Kidney epithelial cell (primary cell): ENCODE measurements at regions not wholly inside any gene's neighbourhood (a gene's known extent, or its start where the extent isn't known, plus 50 kb on each side); places are given as distances from the start of the nearest gene placed in this dataset.

Experiments used
- DNase-seq: peaks from one replicate; pipeline ENCODE4 v3.0.0-alpha.2; 2010; ENCODE audit warnings: low read depth
- H3K27me3 ChIP-seq: 2 replicates; pipeline ENCODE4 v1.6.0; 2011; ENCODE audit warnings: low read length; ENCODE audit not compliant: control insufficient read depth, insufficient read depth
- H3K36me3 ChIP-seq: 2 replicates; pipeline ENCODE4 v1.5.1; 2011; ENCODE audit warnings: low read length; ENCODE audit not compliant: control insufficient read depth, insufficient read depth
- H3K4me3 ChIP-seq: 2 replicates; pipeline ENCODE4 v1.5.1; 2011; ENCODE audit warnings: low read depth, mild to moderate bottlenecking, control low read depth, low read length
- TF ChIP-seq, protein P1 (sequence below): IDR thresholded peaks from 2 replicates; pipeline ENCODE4 v1.5.1; 2011; ENCODE audit warnings: mild to moderate bottlenecking, moderate library complexity, low read length, control low read depth, inconsistent platforms; ENCODE audit not compliant: insufficient read depth, poor library complexity, severe bottlenecking

GRCh38 chr10:21174715-21175495, 277.8 kb upstream of the NEBL start:
- no peak for DNase-seq
- Histone ChIP-seq H3K27me3 (peaks cover 2% of the 10 kb centered on the region), H3K36me3 (no peaks in the 10 kb centered on the region), H3K4me3 (peak overlapping the region; percentile 68)
- TF ChIP-seq, protein P1, sequence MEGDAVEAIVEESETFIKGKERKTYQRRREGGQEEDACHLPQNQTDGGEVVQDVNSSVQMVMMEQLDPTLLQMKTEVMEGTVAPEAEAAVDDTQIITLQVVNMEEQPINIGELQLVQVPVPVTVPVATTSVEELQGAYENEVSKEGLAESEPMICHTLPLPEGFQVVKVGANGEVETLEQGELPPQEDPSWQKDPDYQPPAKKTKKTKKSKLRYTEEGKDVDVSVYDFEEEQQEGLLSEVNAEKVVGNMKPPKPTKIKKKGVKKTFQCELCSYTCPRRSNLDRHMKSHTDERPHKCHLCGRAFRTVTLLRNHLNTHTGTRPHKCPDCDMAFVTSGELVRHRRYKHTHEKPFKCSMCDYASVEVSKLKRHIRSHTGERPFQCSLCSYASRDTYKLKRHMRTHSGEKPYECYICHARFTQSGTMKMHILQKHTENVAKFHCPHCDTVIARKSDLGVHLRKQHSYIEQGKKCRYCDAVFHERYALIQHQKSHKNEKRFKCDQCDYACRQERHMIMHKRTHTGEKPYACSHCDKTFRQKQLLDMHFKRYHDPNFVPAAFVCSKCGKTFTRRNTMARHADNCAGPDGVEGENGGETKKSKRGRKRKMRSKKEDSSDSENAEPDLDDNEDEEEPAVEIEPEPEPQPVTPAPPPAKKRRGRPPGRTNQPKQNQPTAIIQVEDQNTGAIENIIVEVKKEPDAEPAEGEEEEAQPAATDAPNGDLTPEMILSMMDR = no peak

DNA sequence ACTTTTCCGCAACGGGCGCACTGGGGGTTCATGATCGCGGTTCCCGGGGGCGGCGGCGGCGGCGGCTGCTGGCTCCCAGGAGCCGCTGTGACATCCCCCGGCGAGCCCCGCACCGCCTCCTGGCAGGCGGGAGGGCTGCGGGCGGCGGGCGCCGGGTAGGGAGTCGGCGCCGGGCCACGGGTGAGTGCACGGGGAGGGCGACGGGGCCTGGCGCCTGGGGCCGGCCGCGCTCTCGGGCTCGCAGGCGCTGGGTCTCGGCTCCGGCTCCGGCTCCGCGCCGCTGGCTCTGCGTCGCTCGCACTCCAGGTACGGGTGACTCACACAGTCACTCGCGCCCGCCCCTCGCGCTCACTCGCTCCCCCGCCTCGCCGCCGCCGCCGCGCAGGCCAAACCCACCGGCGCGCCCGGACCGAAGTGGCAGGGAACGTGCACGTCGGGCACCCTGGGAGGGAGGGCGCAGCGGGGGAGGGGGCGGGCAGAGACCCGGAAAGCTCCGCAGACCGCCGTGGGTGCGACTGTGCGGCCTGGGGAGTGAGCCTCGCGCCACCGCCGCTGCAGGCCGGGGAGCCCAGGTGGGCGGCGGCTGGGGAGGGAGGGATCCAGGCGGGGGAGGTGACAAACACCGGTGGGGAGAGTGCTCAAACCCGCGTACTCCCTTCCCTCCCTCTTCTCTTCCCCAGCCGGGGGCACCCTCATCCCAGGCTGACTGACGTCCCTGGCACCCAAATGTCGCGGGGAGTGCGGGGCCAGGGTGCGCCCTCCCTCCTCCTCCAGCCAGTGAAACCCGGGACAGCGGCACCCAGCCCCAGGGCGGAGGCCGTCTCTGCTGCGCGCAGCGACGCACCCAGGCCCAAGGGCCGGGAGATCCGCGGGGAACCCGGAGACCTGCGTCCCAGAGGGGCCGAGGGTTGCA, 276.9 kb upstream of the NEBL start:
- DNase-seq = peak; percentile 5
- TF ChIP-seq, protein P1 = no peak

DNA sequence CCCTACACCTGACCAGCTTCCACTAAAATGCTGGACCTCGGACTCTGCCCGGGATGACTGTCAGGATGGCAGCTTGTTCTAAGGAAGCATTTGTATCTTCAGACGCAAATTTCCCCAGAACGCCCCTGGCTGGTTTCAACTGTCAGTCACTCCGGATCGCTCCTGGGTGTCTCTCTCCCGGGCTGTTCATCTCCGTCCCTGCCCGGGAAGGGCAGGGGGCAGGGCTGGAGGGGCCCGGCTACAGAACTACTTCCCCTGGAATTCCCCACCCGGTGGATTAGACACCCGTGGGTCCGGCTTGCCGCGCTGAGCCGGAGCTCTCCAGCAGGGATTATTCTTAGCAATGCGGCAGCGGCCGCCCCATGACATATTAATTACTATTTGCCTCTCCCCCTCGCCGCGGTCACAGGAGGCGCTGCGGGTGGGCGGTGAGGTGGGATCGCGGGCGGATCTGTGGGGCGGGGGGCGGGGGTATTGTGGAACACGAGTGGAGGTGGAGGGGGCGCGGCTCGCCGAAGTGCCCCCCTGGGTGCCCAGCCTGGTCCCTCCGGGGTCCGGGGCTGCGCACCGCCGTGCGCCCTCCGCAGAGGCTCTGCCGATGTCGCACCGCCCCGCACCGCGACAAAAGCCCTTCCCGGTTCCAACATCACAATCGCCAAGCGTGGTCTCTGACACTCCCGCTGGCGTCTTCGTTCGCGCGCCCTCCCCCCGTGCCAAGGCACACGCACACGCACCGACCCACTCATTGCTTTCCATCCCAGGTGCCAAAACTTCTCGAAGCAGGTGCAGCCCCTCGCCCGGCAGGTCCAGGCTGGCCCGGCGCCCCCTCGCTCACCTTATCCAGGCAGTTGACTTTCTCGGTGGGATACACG, 276.1 kb upstream of the NEBL start:
- no peak for DNase-seq
- Histone ChIP-seq H3K4me3 (peak overlapping the region; percentile 68), H3K27me3 (peaks cover 2% of the 10 kb centered on the region), H3K36me3 (no peaks in the 10 kb centered on the region)
- TF ChIP-seq, protein P1 = no peak

More for the DNA sequence above, 276.9 kb upstream of the NEBL start:
- Histone ChIP-seq H3K27me3 (peaks cover 2% of the 10 kb centered on the region), H3K4me3 (peak overlapping the region; percentile 68), H3K36me3 (no peaks in the 10 kb centered on the region)

DNA sequence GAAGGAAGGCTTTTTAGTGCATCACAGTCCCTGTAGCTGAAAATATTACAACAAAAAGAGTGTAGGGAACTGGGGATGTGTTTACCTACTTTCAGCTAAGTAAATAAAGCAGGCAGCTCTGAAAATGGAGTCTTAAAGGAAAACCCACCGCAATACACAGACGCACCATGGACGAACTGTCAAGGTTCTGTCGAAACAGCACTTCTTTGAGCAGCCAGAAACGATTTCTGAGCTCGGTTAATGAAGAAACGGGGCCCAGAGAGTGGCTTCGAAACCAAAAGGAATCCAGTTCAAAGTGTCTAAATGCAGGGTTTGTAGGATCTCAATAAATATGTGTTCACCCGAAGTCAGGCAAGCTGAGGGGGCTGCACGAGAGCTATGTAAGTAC, 275.4 kb upstream of the NEBL start:
- no peaks in the 10 kb centered on the region for H3K36me3 ChIP-seq
- no peak for DNase-seq
- peaks cover 2% of the 10 kb centered on the region for H3K27me3 ChIP-seq
- H3K4me3 ChIP-seq = peak overlapping the region; percentile 68
- TF ChIP-seq, protein P1 = no peak

DNA sequence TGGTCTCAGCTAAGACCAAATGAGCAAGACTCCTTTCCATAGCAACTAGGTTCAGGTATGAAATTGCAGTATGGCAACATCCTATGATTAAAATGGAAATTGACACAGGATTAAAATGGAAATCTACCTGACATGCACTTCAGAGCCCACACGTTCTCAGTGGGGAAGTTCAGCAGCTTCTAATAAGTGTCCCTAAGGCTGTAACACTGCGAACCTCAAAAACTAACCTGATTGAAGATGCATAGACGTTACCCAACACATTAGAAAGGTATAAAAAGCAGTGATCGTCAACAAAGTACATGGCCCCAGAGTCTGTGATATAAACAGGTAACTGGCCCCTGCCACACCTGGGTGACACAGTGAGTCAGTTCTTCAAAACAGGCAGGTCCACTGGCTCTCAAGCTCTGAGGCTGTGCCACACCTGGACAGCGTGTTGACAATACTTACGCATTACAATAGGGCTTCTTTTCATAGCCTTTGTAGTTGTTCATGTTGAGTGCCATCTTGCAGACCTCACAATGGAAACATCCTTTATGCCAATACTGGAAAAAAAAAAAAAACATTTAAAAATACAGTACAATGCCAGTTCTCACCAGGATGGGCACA, 274.9 kb upstream of the NEBL start:
- Histone ChIP-seq H3K27me3 (peaks cover 2% of the 10 kb centered on the region), H3K4me3 (no peak overlapping the region), H3K36me3 (no peaks in the 10 kb centered on the region)
- TF ChIP-seq, protein P1 = no peak
- DNase-seq = no peak
